ENCODE measurements at regions not wholly inside any gene's neighbourhood (a gene's known extent, or its start where the extent isn't known, plus 50 kb on each side); places are given as distances from the start of the nearest gene placed in this dataset.

- TF ChIP-seq CTCF (IDR thresholded peaks at IDR 0.05) (no peak), POLR2A (IDR thresholded peaks at IDR 0.05) (no peak)
Measured at GRCh38 chr3:177783338-177783737, 586.1 kb upstream of the TBL1XR1 start.

All from ovary (tissue), 3 donors.